K562 (cell line): ENCODE measurements at regions not wholly inside any gene's neighbourhood (a gene's known extent, or its start where the extent isn't known, plus 50 kb on each side); places are given as distances from the start of the nearest gene placed in this dataset.

Experiments
- ATAC-seq: fragments of 200-7000 bp; cut with Tn5 transposase; 3 replicates; pipeline ENCODE4 v1.9.1; 2020; ENCODE audit warnings: moderate library complexity
- BruUV-seq: library from RNA; stranded (reverse); fragments of 400-500 nt; replicated peaks from 2 replicates; lab custom pipeline; 2021; lab: Mats Ljungman, UMichigan
- CTCF ChIA-PET: fragments of 300-600 bp; formaldehyde crosslinking; extraction: SDS; loops from one replicate; lab custom pipeline; 2021; ENCODE audit warnings: low intra/inter-chr PET ratio; lab: Yijun Ruan, JAX
- POLR2A ChIA-PET: fragments of 300-600, 350-650 bp; sonication (Branson Sonifier 250); formaldehyde crosslinking; extraction: SDS; loops from one replicate; lab custom pipeline; 2021; ENCODE audit warnings: antibody characterized with exemption, inconsistent platforms; lab: Yijun Ruan, JAX
- DNase-seq, 4 experiments: peaks; one replicate each; pipeline versions ENCODE4 v3.0.0 to v3.0.0-alpha.2; 2011 to 2018; ENCODE audit warnings: low spot score in 3 of 4, mixed read lengths in 3 of 4; ENCODE audit errors: extremely low read depth in 1 of 4
- FAIRE-seq: peaks from 2 replicates; lab custom pipeline; 2011; peaks lifted over from hg19 to GRCh38; lab: Jason Lieb, UNC
- H2AFZ ChIP-seq: 2 replicates; pipeline ENCODE4 v1.6.0; 2011; ENCODE audit warnings: low read depth, low read length, control low read depth, inconsistent platforms
- H3K27ac ChIP-seq: fragments of 200-600 bp; 3 replicates; pipeline ENCODE4 v1.8.0; 2011; ENCODE audit warnings: low read depth, mild to moderate bottlenecking, control low read depth, inconsistent platforms, low read length, moderate library complexity, mixed read lengths; ENCODE audit errors: extremely low read depth
- H3K27me3 ChIP-seq, 2 experiments: fragments of 300-600 bp in 1 of 2; 2 replicates in 1 of 2; 3 replicates in 1 of 2; pipeline versions ENCODE4 v1.6.0 to v1.8.0; 2011; ENCODE audit warnings: inconsistent platforms in 2 of 2, low read length in 2 of 2, mild to moderate bottlenecking in 1 of 2, mixed read lengths in 1 of 2, moderate library complexity in 1 of 2; ENCODE audit not compliant: control insufficient read depth in 2 of 2, insufficient read depth in 2 of 2
- H3K36me3 ChIP-seq: fragments of 300-600 bp; 3 replicates; pipeline ENCODE4 v1.8.0; 2011; ENCODE audit warnings: mild to moderate bottlenecking, low read length, inconsistent platforms; ENCODE audit not compliant: control insufficient read depth, insufficient read depth
- H3K4me1 ChIP-seq, 2 experiments: fragments of 200-600 bp in 1 of 2; replicated peaks in 1 of 2; 2 replicates in 1 of 2; 3 replicates in 1 of 2; pipeline versions ENCODE4 v1.5.1 to v1.8.0; 2011; ENCODE audit warnings: inconsistent platforms in 2 of 2, low read length in 2 of 2, mild to moderate bottlenecking in 1 of 2, mixed read lengths in 1 of 2, moderate library complexity in 1 of 2; ENCODE audit not compliant: control insufficient read depth in 2 of 2, insufficient read depth in 2 of 2
- H3K4me2 ChIP-seq: 2 replicates; pipeline ENCODE4 v1.6.1; 2011; ENCODE audit warnings: low read length, control low read depth, inconsistent platforms, mixed read lengths; ENCODE audit not compliant: insufficient read depth
- H3K4me3 ChIP-seq: fragments of 200-600 bp; sonication (generic), shearing (Covaris generic); 2 replicates; pipeline ENCODE4 v1.5.1; 2016; ENCODE audit warnings: control low read depth, inconsistent platforms
- H3K79me2 ChIP-seq: fragments of 200-600 bp; 3 replicates; pipeline ENCODE4 v1.8.0; 2011; ENCODE audit warnings: low read length, inconsistent platforms; ENCODE audit not compliant: control insufficient read depth, insufficient read depth
- H3K9ac ChIP-seq, 2 experiments: 2 replicates each; pipeline versions ENCODE4 v1.6.0 to v1.6.1; 2011; ENCODE audit warnings: low read depth in 2 of 2, low read length in 2 of 2, control low read depth in 1 of 2, inconsistent platforms in 1 of 2, mild to moderate bottlenecking in 1 of 2, mixed read lengths in 1 of 2; ENCODE audit not compliant: insufficient read depth in 1 of 2
- H3K9me1 ChIP-seq: one replicate; pipeline ENCODE4 v1.6.0; 2011; ENCODE audit warnings: inconsistent platforms, mild to moderate bottlenecking, low read length, moderate library complexity; ENCODE audit not compliant: control insufficient read depth, insufficient read depth
- H3K9me3 ChIP-seq: replicated peaks from 2 replicates; pipeline ENCODE4 v1.5.1; 2011; ENCODE audit warnings: low read depth, low read length, inconsistent platforms; ENCODE audit not compliant: control insufficient read depth, insufficient read depth
- H4K20me1 ChIP-seq: replicated peaks from 2 replicates; pipeline ENCODE4 v1.6.1; 2011; ENCODE audit warnings: low read length, inconsistent platforms, mixed read lengths; ENCODE audit not compliant: control insufficient read depth, insufficient read depth
- ARNT ChIP-seq, 2 experiments: fragments of 450-650 bp; IDR thresholded peaks; 2 replicates each; pipeline ENCODE4 v1.6.1; 2016; ENCODE audit warnings: mild to moderate bottlenecking in 1 of 2
- ATF7 ChIP-seq: fragments of 450-650 bp; IDR thresholded peaks from 2 replicates; pipeline ENCODE4 v1.7.1; 2014; ENCODE audit warnings: mild to moderate bottlenecking, moderate library complexity
- EP300 ChIP-seq: IDR thresholded peaks from 2 replicates; pipeline ENCODE4 v1.6.1; 2012; ENCODE audit warnings: low read length, improper control_type of control experiment
- EP400 ChIP-seq: fragments of 450-650 bp; IDR thresholded peaks from 2 replicates; pipeline ENCODE4 v1.6.1; 2017; ENCODE audit warnings: antibody characterized with exemption, mild to moderate bottlenecking, moderate library complexity
- GATAD2B ChIP-seq: fragments of 450-650 bp; IDR thresholded peaks from 2 replicates; pipeline ENCODE4 v1.6.1; 2017; ENCODE audit warnings: mild to moderate bottlenecking, borderline replicate concordance
- HNRNPUL1 ChIP-seq: fragments of 200-400 bp; formaldehyde crosslinking; IDR thresholded peaks from 2 replicates; pipeline ENCODE4 v1.6.1; 2017; ENCODE audit warnings: low read length
- HOXB6 ChIP-seq: fragments of 250-450 bp; sonication (Bioruptor Pico); IDR thresholded peaks from 2 replicates; pipeline ENCODE4 v1.5.1; 2022; ENCODE audit warnings: mild to moderate bottlenecking, borderline replicate concordance
- ILF3 ChIP-seq: fragments of 450-650 bp; IDR thresholded peaks from 2 replicates; pipeline ENCODE4 v1.6.1; 2018; ENCODE audit warnings: antibody characterized with exemption, mild to moderate bottlenecking, moderate library complexity, borderline replicate concordance
- KDM4B ChIP-seq, 2 experiments: fragments of 450-650 bp in 1 of 2; sonication (generic) in 1 of 2; IDR thresholded peaks; 2 replicates each; pipeline ENCODE4 v1.6.1; 2016 to 2017; ENCODE audit warnings: borderline replicate concordance in 2 of 2, antibody characterized with exemption in 1 of 2, low read depth in 1 of 2, mild to moderate bottlenecking in 1 of 2
- LEF1 ChIP-seq: fragments of 450-650 bp; IDR thresholded peaks from 2 replicates; pipeline ENCODE4 v1.6.1; 2016; ENCODE audit warnings: mild to moderate bottlenecking
- MEIS2 ChIP-seq: fragments of 450-650 bp; IDR thresholded peaks from 2 replicates; pipeline ENCODE4 v1.6.1; 2014; ENCODE audit warnings: mild to moderate bottlenecking; ENCODE audit not compliant: partially characterized antibody
- MYNN ChIP-seq, 2 experiments: sonication (generic); formaldehyde crosslinking in 1 of 2; IDR thresholded peaks; 2 replicates each; pipeline versions ENCODE4 v1.5.0 to v1.6.1; 2016 to 2020; ENCODE audit warnings: antibody characterized with exemption in 1 of 2, missing genetic modification reagents in 1 of 2
- TOE1 ChIP-seq, 2 experiments: fragments of 450-650 bp in 1 of 2; sonication (generic) in 1 of 2; formaldehyde crosslinking in 1 of 2; IDR thresholded peaks; 2 replicates each; pipeline versions ENCODE4 v1.7.1 to v1.8.0; 2016 to 2022; ENCODE audit warnings: borderline replicate concordance in 2 of 2, mild to moderate bottlenecking in 2 of 2, antibody characterized with exemption in 1 of 2, inconsistent platforms in 1 of 2, low read depth in 1 of 2, missing genetic modification reagents in 1 of 2, moderate library complexity in 1 of 2
- ZKSCAN8 ChIP-seq: fragments of 200-800 bp; sonication (Bioruptor generic); IDR thresholded peaks from 2 replicates; pipeline ENCODE4 v1.6.1; 2016; ENCODE audit warnings: missing genetic modification characterization, missing compliant biosample characterization
- ZNF134 ChIP-seq: fragments of 250-450 bp; sonication (Bioruptor Pico); conservative IDR thresholded peaks from 2 replicates; pipeline ENCODE4 v1.4.0; 2020
- ZNF24 ChIP-seq: fragments of 450-650 bp; IDR thresholded peaks from 2 replicates; pipeline ENCODE4 v1.6.1; 2016
- ZNF668 ChIP-seq: fragments of 250-450 bp; sonication (Bioruptor Pico); IDR thresholded peaks from 2 replicates; pipeline ENCODE4 v1.8.0; 2022; ENCODE audit warnings: mild to moderate bottlenecking, inconsistent platforms
- WGBS: fragments of 100-300 bp; shearing (Covaris generic); methylation state at CpG from one replicate; pipeline ENCODE4 v1.1.6; 2016; ENCODE audit warnings: low coverage, mixed read lengths; ENCODE audit not compliant: insufficient coverage; ENCODE audit errors: missing lambda C conversion rate; 5-methylcytosine and 5-hydroxymethylcytosine counted together
- in situ Hi-C: fragments of 300-500 bp; cut with MboI; formaldehyde crosslinking; loops from 4 replicates; pipeline ENCODE4 v1.15.0; 2018; ENCODE audit warnings: inconsistent platforms, mixed read lengths
- intact Hi-C: fragments of 100-400 bp; cut with micrococcal nuclease; formaldehyde crosslinking; loops from 2 replicates; pipeline ENCODE4 v1.14.2; 2022
- TF ChIP-seq, protein P1 (sequence below), 2 experiments: fragments of 200-800 bp in 1 of 2; sonication (Bioruptor generic) in 1 of 2; sonication (generic) in 1 of 2; formaldehyde crosslinking in 1 of 2; IDR thresholded peaks in 1 of 2; conservative IDR thresholded peaks in 1 of 2; 2 replicates each; pipeline versions ENCODE4 v1.5.0 to v1.6.1; 2016 to 2020; ENCODE audit warnings: missing compliant biosample characterization in 1 of 2, missing genetic modification characterization in 1 of 2, missing genetic modification reagents in 1 of 2
- TF ChIP-seq, protein P2 (sequence below), 2 experiments: fragments of 450-650 bp; conservative IDR thresholded peaks; 2 replicates each; pipeline ENCODE4 v1.6.1; 2017; ENCODE audit warnings: mild to moderate bottlenecking in 2 of 2, moderate library complexity in 2 of 2

DNA sequence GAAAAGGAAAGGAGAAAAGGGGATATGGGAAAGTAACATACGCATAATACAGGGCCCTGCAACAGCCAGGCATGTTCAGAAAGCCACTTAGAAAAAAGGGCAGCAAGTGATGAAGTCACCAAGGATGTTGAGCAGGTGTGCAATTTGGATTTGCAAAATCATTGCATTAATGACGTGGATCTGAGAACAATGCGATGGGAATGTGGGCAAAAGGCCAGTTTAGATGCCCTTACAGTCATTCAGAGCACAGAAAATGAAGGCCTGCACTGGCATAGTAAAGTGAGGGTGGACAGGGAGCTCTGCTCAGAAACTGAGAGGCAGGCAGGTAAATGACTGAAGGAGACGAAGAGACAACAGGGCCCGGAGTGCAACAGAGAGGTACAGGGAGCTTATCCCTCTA, 123.7 kb upstream of the NHSL1 start:
- in situ Hi-C loops (no loop called here), intact Hi-C loops (no loop called here)
- ChIA-PET POLR2A (interaction anchor here (1.2 kb wide), 1 partner anchor 16 kb away, joined by 3 read pairs; no protein-coding TSS in a partner anchor), CTCF (no interaction called here)
- no peak for ATAC-seq
- Histone ChIP-seq H3K79me2 (no peaks in the 10 kb centered on the region), H3K4me3 (no peak overlapping the region), H3K4me2 (no peak overlapping the region), H3K36me3 (no peaks in the 10 kb centered on the region), H3K27me3 (peaks cover 5 to 7% of the 10 kb centered on the region in 2 experiments), H4K20me1 (no peaks in the 10 kb centered on the region), H3K9me3 (no peaks in the 10 kb centered on the region), H3K4me1 (no peaks in the 10 kb centered on the region), H3K9ac (no peak overlapping the region), H3K9me1 (no peaks in the 10 kb centered on the region), H2AFZ (no peak overlapping the region), H3K27ac (no peak overlapping the region)
- FAIRE-seq = no peak
- no peak for DNase-seq
- no TSS peak for BruUV-seq
- 1% methylated on average over 5 of the region's 5 CpGs for WGBS
- TF ChIP-seq GATAD2B (no peak), ATF7 (no peak), EP300 (no peak), ILF3 (no peak), MEIS2 (no peak), MYNN (IDR thresholded peaks at IDR 0.05) (no peak), MYNN (CRISPR knock-in tag; IDR thresholded peaks at IDR 0.05) (no peak), ZNF134 (CRISPR knock-in tag) (no peak), TOE1 (IDR thresholded peaks at IDR 0.05; ENCODE audit: borderline replicate concordance) (no peak), TOE1 (CRISPR knock-in tag; IDR thresholded peaks at IDR 0.05; ENCODE audit: borderline replicate concordance, low read depth) (no peak), LEF1 (no peak), ZNF24 (no peak), ZNF668 (no peak), EP400 (no peak), HNRNPUL1 (no peak), HOXB6 (CRISPR knock-in tag) (no peak), KDM4B (IDR thresholded peaks at IDR 0.05; ENCODE audit: borderline replicate concordance in 2 of 2, low read depth in 1 of 2) (no peak), ARNT (IDR thresholded peaks at IDR 0.05) (no peak), ZKSCAN8 (CRISPR knock-in tag) (no peak)
- TF ChIP-seq, protein P1, sequence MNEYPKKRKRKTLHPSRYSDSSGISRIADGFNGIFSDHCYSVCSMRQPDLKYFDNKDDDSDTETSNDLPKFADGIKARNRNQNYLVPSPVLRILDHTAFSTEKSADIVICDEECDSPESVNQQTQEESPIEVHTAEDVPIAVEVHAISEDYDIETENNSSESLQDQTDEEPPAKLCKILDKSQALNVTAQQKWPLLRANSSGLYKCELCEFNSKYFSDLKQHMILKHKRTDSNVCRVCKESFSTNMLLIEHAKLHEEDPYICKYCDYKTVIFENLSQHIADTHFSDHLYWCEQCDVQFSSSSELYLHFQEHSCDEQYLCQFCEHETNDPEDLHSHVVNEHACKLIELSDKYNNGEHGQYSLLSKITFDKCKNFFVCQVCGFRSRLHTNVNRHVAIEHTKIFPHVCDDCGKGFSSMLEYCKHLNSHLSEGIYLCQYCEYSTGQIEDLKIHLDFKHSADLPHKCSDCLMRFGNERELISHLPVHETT (CRISPR knock-in tag; conservative IDR thresholded peaks at IDR 0.05 in 1 of 2, IDR thresholded peaks at IDR 0.05 in 1 of 2) = no peak
- TF ChIP-seq, protein P2, sequence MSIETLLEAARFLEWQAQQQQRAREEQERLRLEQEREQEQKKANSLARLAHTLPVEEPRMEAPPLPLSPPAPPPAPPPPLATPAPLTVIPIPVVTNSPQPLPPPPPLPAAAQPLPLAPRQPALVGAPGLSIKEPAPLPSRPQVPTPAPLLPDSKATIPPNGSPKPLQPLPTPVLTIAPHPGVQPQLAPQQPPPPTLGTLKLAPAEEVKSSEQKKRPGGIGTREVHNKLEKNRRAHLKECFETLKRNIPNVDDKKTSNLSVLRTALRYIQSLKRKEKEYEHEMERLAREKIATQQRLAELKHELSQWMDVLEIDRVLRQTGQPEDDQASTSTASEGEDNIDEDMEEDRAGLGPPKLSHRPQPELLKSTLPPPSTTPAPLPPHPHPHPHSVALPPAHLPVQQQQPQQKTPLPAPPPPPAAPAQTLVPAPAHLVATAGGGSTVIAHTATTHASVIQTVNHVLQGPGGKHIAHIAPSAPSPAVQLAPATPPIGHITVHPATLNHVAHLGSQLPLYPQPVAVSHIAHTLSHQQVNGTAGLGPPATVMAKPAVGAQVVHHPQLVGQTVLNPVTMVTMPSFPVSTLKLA (conservative IDR thresholded peaks at IDR 0.05) = no peak
